Head of caudate nucleus (tissue), 42 donors: ENCODE measurements at regions not wholly inside any gene's neighbourhood (a gene's known extent, or its start where the extent isn't known, plus 50 kb on each side); places are given as distances from the start of the nearest gene placed in this dataset.
A peak's percentile ranks its signal among the peaks of the same experiment; 100 is the strongest.
"Not testable (repeated sequence)": the region's sequence is repeated elsewhere in the genome, so short reads cannot be mapped to it uniquely, and the experiment has no call there.

ENCODE experiments used
- DNase-seq, 42 donors: peaks; one replicate each; pipeline versions ENCODE4 v3.0.0 to v3.0.0-alpha.2; 2020 to 2021; ENCODE audit warnings: mixed read lengths in 7 of 42
- intact Hi-C: fragments of 100-400 bp; cut with DNase I; formaldehyde crosslinking; loops from one replicate; pipeline ENCODE4 v1.15.0; 2022

- no peak for DNase-seq
- intact Hi-C loops = no loop called here
Observed at GRCh38 chr7:113787106-113787505, 131.7 kb downstream of the PPP1R3A start.

- intact Hi-C loops = no loop called here
- no peak for DNase-seq
Observed at GRCh38 chr7:113784956-113785355, 133.9 kb downstream of the PPP1R3A start.

GRCh38 chr7:113784316-113784715, 134.5 kb downstream of the PPP1R3A start:
- no peak for DNase-seq
- intact Hi-C loops = no loop called here

GRCh38 chr7:113783403-113783802, 135.4 kb downstream of the PPP1R3A start:
- intact Hi-C loops = no loop called here
- no peak for DNase-seq

GRCh38 chr7:113775804-113776203, 143.0 kb downstream of the PPP1R3A start:
- intact Hi-C loops = no loop called here
- DNase-seq = no peak

- intact Hi-C loops = no loop called here
- DNase-seq = no peak
Observed at GRCh38 chr7:113775401-113775800, 143.4 kb downstream of the PPP1R3A start.

DNA sequence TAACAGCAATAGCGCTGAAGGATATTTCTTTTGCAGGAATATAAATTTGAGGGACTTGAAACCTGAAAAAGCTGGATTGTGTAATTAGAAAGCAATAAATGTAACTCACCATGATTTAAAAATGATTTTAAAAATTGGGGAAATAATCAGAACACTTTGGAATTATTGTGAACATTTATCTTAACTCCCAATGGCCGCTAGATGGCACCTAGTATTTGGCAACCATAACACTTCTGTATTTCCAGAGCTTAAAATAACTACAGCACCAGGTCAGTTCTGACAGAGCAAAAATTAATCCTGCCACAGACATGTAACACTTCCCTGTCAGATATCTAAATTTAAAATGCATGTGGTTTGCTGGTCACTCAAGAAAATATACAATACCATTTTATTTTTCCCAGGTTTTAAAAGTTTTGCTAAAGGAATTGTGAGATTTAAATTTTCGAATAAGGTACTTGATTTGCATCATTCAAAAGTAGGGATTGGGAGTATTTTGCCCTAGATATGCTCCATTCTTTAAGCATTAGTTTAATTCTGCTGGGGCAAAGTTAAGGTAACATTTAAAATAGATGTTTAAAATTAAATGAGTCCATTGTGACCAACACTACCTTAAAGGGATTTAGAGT, 144.5 kb downstream of the PPP1R3A start:
- DNase-seq = peak in 18 of 42 donors; percentile 4 to 61 (median 30)
- intact Hi-C loops = no loop called here

DNA sequence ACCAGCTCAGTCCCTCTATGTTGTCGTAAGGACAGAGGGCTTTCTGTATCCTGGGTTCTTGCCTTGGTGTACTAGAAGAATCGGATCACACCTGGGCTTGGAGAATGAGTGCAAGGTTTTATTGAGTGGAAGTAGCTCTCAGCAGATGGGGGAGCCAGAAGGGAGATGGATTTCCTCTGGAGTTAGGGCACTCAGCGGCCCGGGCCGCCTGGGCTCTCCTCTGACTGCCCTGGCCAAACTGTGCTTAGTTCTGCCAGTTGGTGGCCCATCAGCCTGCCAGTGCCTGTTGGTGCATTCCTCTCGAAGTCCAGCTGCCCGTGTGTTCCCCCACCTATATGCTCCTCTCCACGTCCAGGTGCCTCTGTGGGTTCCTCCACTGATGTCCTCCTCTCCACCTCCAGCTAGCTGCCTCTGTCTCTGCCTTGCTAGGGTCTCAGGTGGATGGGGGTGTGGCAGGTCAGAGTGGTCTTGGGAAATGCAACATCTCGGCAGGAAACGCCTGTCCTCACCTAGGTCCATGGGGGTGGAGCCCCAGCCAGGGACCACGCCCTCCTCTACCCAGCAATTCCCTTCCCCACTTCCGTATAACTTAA, 148.6 kb downstream of the PPP1R3A start:
- DNase-seq = no peak
- intact Hi-C loops = no loop called here

GRCh38 chr7:113768387-113768786, 150.4 kb downstream of the PPP1R3A start:
- DNase-seq = no peak
- intact Hi-C loops = no loop called here

GRCh38 chr7:113764401-113765035, 154.3 kb downstream of the PPP1R3A start:
- intact Hi-C loops = no loop called here
- no peak for DNase-seq

GRCh38 chr7:113763226-113763625, 155.6 kb downstream of the PPP1R3A start:
- DNase-seq = no peak
- intact Hi-C loops = no loop called here

GRCh38 chr7:113756250-113756649, 162.6 kb downstream of the PPP1R3A start:
- no peak for DNase-seq
- intact Hi-C loops = no loop called here

- DNase-seq = no peak
- intact Hi-C loops = no loop called here
Observed at GRCh38 chr7:113752689-113753088, 166.1 kb downstream of the PPP1R3A start.

DNA sequence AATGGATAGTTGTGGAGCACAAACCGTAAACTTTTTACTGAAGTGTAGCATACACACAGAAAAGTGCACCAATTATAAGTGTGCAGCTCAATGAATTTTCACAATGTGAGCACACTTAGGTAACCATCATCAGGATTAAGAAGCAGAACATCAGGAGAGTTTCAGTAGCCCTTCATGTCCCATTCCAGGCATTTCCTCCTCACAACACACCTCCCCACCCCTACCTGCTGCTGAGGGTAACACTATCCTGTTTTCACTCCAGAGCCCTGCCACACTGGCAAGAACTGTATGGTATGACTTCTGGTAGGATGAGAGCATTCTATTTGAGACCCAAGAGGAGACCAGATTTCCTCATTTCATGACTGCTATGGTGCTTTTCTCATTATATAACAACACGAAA, 166.5 kb downstream of the PPP1R3A start:
- intact Hi-C loops = no loop called here
- DNase-seq = no peak

- intact Hi-C loops = no loop called here
- no peak for DNase-seq
Observed at GRCh38 chr7:113751547-113751946, 167.3 kb downstream of the PPP1R3A start.

- DNase-seq, intact Hi-C loops: not testable (repeated sequence)
Observed at GRCh38 chr7:113748385-113748784, 170.4 kb downstream of the PPP1R3A start.

DNA sequence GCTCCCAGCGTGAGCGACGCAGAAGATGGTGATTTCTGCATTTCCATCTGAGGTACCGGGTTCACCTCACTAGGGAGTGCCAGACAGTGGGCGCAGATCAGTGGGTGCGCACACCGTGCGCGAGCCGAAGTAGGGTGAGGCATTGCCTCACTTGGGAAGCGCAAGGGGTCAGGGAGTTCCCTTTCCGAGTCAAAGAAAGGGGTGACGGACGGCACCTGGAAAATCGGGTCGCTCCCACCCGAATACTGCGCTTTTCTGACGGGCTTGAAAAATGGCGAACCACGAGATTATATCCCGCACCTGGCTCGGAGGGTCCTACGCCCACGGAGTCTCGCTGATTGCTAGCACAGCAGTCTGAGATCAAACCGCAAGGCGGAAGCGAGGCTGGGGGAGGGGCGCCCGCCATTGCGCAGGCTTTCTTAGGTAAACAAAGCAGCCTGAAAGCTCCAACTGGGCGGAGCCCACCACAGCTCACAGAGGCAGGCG, 175.8 kb downstream of the PPP1R3A start:
- intact Hi-C loops, DNase-seq: not testable (repeated sequence)

- no peak for DNase-seq
- intact Hi-C loops = no loop called here
Observed at GRCh38 chr7:113742377-113742776, 176.4 kb downstream of the PPP1R3A start.

DNA sequence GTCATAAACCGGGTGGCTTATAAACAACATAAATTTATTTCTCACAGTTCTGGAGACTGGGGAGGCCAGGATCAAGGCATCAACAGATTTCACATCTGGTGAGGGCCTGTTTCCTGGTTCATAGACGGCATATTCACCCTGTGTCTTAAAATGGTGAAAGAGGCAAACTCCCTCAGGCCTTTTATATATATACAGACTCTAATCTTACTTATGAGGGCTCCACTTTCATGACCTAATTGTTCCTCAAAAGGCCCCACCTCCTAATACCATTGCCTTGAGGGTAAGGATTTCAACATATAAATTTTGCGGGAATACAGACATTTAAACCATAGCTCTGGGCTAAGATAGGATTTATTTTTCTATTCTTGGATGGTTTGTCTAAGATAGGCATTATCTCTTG, 187.2 kb downstream of the PPP1R3A start:
- DNase-seq = no peak
- intact Hi-C loops = no loop called here

GRCh38 chr7:113730309-113730955, 188.4 kb downstream of the PPP1R3A start:
- DNase-seq = peak in 1 of 42 donors; percentile 13
- intact Hi-C loops = no loop called here
